CD4-positive, alpha-beta T cell (primary cell): ENCODE measurements at regions not wholly inside any gene's neighbourhood (a gene's known extent, or its start where the extent isn't known, plus 50 kb on each side); places are given as distances from the start of the nearest gene placed in this dataset.

Experiments
- ATAC-seq: fragments of 200-7000 bp; cut with Tn5 transposase; one replicate; pipeline ENCODE4 v1.10.0; 2022; ENCODE audit warnings: mild to moderate bottlenecking; ENCODE audit not compliant: poor library complexity
- CTCF ChIA-PET: fragments of 350-600 bp; sonication (Branson Sonifier 250); formaldehyde crosslinking; loops from one replicate; lab custom pipeline; 2021; ENCODE audit warnings: antibody characterized with exemption, inconsistent platforms; lab: Charles Lee
- POLR2A ChIA-PET: fragments of 350-600 bp; sonication (Branson Sonifier 250); formaldehyde crosslinking; loops from one replicate; lab custom pipeline; 2021; ENCODE audit warnings: antibody characterized with exemption, inconsistent platforms; lab: Charles Lee
- DNase-seq, 14 experiments: peaks; one replicate each; pipeline ENCODE4 v3.0.0-alpha.2; 2013 to 2020; ENCODE audit warnings: mixed read lengths in 2 of 14
- H3K27ac ChIP-seq, 2 donors: one replicate each; pipeline versions ENCODE4 v1.5.1 to v1.7.0; 2013; ENCODE audit warnings: low read length in 2 of 2, low read depth in 1 of 2, mild to moderate bottlenecking in 1 of 2
- H3K27me3 ChIP-seq, 2 experiments: 1 replicate in 1 of 2; 2 replicates in 1 of 2; pipeline versions ENCODE4 v1.6.1 to v1.7.0; 2013; ENCODE audit warnings: low read length in 2 of 2, control low read depth in 1 of 2, mild to moderate bottlenecking in 1 of 2, moderate library complexity in 1 of 2; ENCODE audit not compliant: insufficient read depth in 2 of 2, control insufficient read depth in 1 of 2
- H3K36me3 ChIP-seq: one replicate; pipeline ENCODE4 v1.6.1; 2013; ENCODE audit warnings: low read length, control low read depth; ENCODE audit not compliant: insufficient read depth
- H3K4me1 ChIP-seq: one replicate; pipeline ENCODE4 v1.6.1; 2013; ENCODE audit warnings: low read length, control low read depth; ENCODE audit not compliant: insufficient read depth
- H3K4me3 ChIP-seq: one replicate; pipeline ENCODE4 v1.5.1; 2013; ENCODE audit warnings: mild to moderate bottlenecking, low read length, moderate library complexity
- H3K9me3 ChIP-seq, 2 experiments: 1 replicate in 1 of 2; 2 replicates in 1 of 2; pipeline versions ENCODE4 v1.6.1 to v1.7.0; 2013; ENCODE audit warnings: low read length in 2 of 2, mild to moderate bottlenecking in 2 of 2, control low read depth in 1 of 2, moderate library complexity in 1 of 2; ENCODE audit not compliant: control insufficient read depth in 1 of 2, insufficient read depth in 1 of 2
- H3K27ac Mint-ChIP-seq: one replicate; pipeline ENCODE4 v1.8.0; 2020; ENCODE audit warnings: mixed read lengths
- H3K27me3 Mint-ChIP-seq: one replicate; pipeline ENCODE4 v1.8.0; 2021; ENCODE audit warnings: mixed read lengths
- H3K36me3 Mint-ChIP-seq: one replicate; pipeline ENCODE4 v1.8.0; 2021; ENCODE audit warnings: low read depth, mixed read lengths
- H3K4me1 Mint-ChIP-seq: one replicate; pipeline ENCODE4 v1.8.0; 2021; ENCODE audit warnings: low read depth, mixed read lengths
- H3K4me3 Mint-ChIP-seq: one replicate; pipeline ENCODE4 v1.8.0; 2020; ENCODE audit warnings: mild to moderate bottlenecking, mixed read lengths
- H3K9me3 Mint-ChIP-seq: one replicate; pipeline ENCODE4 v1.8.0; 2020; ENCODE audit warnings: mixed read lengths
- intact Hi-C, 2 experiments: fragments of 100-400 bp; cut with DNase I in 1 of 2; cut with micrococcal nuclease in 1 of 2; formaldehyde crosslinking; loops; one replicate each; pipeline versions ENCODE4 v1.15.1 to v1.9.0; 2023 to 2025; cut with DNase I, micrococcal nuclease
- TF ChIP-seq, protein P1 (sequence below): fragments of 200-600 bp; IDR thresholded peaks from one replicate; pipeline ENCODE4 v1.8.0; 2022; ENCODE audit warnings: antibody characterized with exemption, mild to moderate bottlenecking

DNA sequence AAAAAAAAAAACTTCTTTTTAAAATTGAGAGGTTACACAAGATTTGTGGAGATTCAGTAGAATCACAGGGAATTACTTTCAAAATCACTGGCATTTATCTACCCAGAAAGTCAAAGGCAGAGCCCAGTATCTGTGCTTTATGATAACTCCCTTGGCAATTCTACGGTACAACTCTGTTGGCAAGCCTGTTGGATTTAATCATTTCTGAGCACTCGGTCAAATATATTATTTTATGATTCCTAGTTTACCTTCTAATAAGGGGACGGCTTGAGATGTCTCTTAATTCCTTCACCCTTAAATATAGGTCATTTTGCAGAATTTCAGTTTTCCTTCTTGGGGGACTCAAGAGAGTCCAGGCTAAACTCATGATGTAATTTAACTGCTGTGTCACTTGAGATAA is 987.6 kb downstream of the EFNB2 start:
- H3K27ac ChIP-seq = no peak overlapping the region
- H3K27me3 Mint-ChIP-seq = no peaks in the 10 kb centered on the region
- peaks cover 4% of the 10 kb centered on the region for H3K9me3 Mint-ChIP-seq
- no peaks in the 10 kb centered on the region for H3K27me3 ChIP-seq
- no peak overlapping the region for H3K4me3 ChIP-seq
- H3K36me3 Mint-ChIP-seq = no peaks in the 10 kb centered on the region
- H3K9me3 ChIP-seq = no peaks in the 10 kb centered on the region
- H3K27ac Mint-ChIP-seq = no peak overlapping the region
- intact Hi-C loops = loop anchor here in 1 of 2 experiments (5.0 kb wide), 1 partner anchor 111 kb away; no protein-coding TSS in a partner anchor
- no peaks in the 10 kb centered on the region for H3K36me3 ChIP-seq
- ChIA-PET CTCF (no interaction called here), POLR2A (no interaction called here)
- DNase-seq (no peak), ATAC-seq (no peak)
- H3K4me1 Mint-ChIP-seq = no peaks in the 10 kb centered on the region
- H3K4me3 Mint-ChIP-seq = no peak overlapping the region
- no peaks in the 10 kb centered on the region for H3K4me1 ChIP-seq
- TF ChIP-seq, protein P1, sequence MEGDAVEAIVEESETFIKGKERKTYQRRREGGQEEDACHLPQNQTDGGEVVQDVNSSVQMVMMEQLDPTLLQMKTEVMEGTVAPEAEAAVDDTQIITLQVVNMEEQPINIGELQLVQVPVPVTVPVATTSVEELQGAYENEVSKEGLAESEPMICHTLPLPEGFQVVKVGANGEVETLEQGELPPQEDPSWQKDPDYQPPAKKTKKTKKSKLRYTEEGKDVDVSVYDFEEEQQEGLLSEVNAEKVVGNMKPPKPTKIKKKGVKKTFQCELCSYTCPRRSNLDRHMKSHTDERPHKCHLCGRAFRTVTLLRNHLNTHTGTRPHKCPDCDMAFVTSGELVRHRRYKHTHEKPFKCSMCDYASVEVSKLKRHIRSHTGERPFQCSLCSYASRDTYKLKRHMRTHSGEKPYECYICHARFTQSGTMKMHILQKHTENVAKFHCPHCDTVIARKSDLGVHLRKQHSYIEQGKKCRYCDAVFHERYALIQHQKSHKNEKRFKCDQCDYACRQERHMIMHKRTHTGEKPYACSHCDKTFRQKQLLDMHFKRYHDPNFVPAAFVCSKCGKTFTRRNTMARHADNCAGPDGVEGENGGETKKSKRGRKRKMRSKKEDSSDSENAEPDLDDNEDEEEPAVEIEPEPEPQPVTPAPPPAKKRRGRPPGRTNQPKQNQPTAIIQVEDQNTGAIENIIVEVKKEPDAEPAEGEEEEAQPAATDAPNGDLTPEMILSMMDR = no peak

DNA sequence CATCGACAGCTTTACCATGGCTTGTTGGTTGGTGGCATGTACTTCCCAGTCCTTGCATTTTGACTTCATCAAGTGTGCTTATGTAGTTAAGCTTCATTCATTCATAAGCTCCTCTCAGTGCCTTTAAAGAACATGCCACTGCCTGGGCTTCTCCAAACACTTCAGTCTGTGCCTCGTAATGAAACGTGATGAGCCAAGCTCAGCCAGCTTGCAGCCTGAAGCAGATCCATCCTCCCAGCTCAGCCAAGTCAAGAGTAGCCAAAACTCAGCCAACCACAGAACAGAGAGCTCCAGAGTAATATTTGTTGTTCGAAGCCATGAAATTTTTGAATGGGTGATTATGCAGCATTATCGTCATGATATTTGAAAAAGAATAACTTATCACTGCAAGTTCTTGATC is 989.7 kb downstream of the EFNB2 start:
- Histone ChIP-seq H3K36me3 (no peaks in the 10 kb centered on the region), H3K9me3 (no peaks in the 10 kb centered on the region), H3K4me3 (no peak overlapping the region), H3K27ac (no peak overlapping the region), H3K27me3 (no peaks in the 10 kb centered on the region), H3K4me1 (no peaks in the 10 kb centered on the region)
- TF ChIP-seq, protein P1 = no peak
- POLR2A ChIA-PET = no interaction called here
- Mint-ChIP-seq H3K9me3 (peaks cover 4% of the 10 kb centered on the region), H3K27me3 (no peaks in the 10 kb centered on the region), H3K4me3 (no peak overlapping the region), H3K36me3 (no peaks in the 10 kb centered on the region), H3K27ac (no peak overlapping the region), H3K4me1 (no peaks in the 10 kb centered on the region)
- CTCF ChIA-PET = no interaction called here
- intact Hi-C loops = loop anchor here in 1 of 2 experiments (5.0 kb wide), 1 partner anchor 109 kb away; no protein-coding TSS in a partner anchor
- DNase-seq (no peak), ATAC-seq (no peak)

DNA sequence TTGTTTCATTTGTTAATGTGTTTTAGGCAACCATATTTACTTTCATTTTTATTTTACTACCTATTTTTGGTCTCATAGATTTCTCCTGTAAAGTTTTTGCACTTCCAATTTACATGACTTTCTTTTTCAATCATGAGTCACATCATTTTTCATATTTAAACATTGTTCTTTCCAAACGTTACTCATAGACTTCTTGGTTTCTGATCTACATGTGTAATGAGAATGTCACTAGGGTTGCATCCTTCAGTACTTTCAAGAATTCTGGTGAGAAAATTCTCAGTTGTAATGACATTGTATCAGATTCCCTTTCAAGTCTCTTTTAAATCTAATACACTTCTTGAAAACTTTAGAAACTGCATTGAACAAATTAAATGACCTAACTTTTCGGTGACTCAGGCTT is 991.7 kb downstream of the EFNB2 start:
- H3K27ac Mint-ChIP-seq = no peak overlapping the region
- CTCF ChIA-PET = no interaction called here
- no peaks in the 10 kb centered on the region for H3K27me3 ChIP-seq
- H3K36me3 Mint-ChIP-seq = no peaks in the 10 kb centered on the region
- peaks cover 4% of the 10 kb centered on the region for H3K9me3 Mint-ChIP-seq
- H3K27ac ChIP-seq = no peak overlapping the region
- DNase-seq (no peak), ATAC-seq (no peak)
- no peak overlapping the region for H3K4me3 ChIP-seq
- no peaks in the 10 kb centered on the region for H3K9me3 ChIP-seq
- POLR2A ChIA-PET = no interaction called here
- no peaks in the 10 kb centered on the region for H3K4me1 Mint-ChIP-seq
- H3K36me3 ChIP-seq = no peaks in the 10 kb centered on the region
- no peaks in the 10 kb centered on the region for H3K27me3 Mint-ChIP-seq
- no peak overlapping the region for H3K4me3 Mint-ChIP-seq
- intact Hi-C loops = no loop called here
- TF ChIP-seq, protein P1 = no peak
- H3K4me1 ChIP-seq = no peaks in the 10 kb centered on the region
